ENCODE measurements at regions not wholly inside any gene's neighbourhood (a gene's known extent, or its start where the extent isn't known, plus 50 kb on each side); places are given as distances from the start of the nearest gene placed in this dataset.
"Not testable (repeated sequence)": the region's sequence is repeated elsewhere in the genome, so short reads cannot be mapped to it uniquely, and the experiment has no call there.

- no peak for DNase-seq
Observed at GRCh38 chr14:36465178-36465577, 54.9 kb downstream of the NKX2-1 start.

GRCh38 chr14:36462890-36463289 is 57.1 kb downstream of the NKX2-1 start:
- no peak for DNase-seq

- no peak for DNase-seq
Observed at GRCh38 chr14:36455241-36455627, 64.8 kb downstream of the NKX2-1 start.

DNA sequence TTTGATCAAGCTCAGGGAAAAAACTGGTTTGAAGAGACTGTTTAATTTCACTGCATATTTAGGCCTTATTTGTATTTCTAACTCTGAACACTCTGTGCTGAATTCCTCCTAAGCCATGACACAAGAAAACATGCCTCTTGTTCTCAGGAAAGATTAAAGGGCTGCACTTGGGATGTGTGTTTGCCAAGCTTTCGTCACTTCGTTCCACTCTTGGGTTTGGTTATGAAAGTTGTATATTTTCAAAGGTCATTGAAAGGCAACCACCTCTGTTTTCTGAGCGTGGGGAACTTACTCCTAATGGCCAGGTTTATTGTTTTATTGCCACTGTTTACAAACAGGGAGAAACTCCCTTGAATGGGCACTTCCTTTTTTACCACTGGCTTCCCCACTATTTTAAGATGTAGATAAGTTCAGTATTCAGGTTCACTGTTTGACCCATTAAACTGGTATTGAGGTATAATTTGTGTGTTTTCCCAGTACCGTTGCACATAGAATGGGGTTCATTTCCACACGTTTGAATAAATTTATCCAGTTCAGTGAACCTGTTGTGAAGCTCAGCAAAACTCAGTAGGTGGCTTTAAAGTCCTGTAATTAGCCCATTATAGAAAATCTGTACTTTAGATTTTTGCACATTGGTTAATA is 65.3 kb downstream of the NKX2-1 start:
- no peak for DNase-seq

- DNase-seq: no peak
Observed at GRCh38 chr14:36452860-36453259, 67.2 kb downstream of the NKX2-1 start.

GRCh38 chr14:36451310-36452065 is 68.5 kb downstream of the NKX2-1 start:
- peak; percentile 98 for DNase-seq

DNA sequence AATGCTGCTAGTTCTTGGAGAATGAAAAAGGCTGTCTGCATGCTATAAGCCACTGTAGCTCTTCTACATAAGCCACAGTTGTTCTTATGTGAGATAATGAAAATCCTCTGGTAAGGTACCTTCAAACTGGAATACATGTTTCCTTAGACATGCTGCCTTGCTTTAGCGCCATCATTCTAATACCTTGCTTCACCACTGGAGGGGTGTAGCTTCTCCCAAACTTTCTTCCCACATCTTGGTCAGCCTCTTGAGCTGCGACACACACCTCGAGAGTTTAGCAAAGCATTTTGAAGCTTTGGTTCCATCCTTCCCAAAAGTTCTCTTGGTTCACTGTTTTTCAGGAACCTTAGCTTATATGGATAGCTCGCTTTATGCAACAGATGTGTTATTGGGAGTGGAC is 69.5 kb downstream of the NKX2-1 start:
- no peak for DNase-seq

- no peak for DNase-seq
Observed at GRCh38 chr14:36449903-36450302, 70.1 kb downstream of the NKX2-1 start.

- DNase-seq: no peak
Observed at GRCh38 chr14:36443374-36443773, 76.7 kb downstream of the NKX2-1 start.

DNA sequence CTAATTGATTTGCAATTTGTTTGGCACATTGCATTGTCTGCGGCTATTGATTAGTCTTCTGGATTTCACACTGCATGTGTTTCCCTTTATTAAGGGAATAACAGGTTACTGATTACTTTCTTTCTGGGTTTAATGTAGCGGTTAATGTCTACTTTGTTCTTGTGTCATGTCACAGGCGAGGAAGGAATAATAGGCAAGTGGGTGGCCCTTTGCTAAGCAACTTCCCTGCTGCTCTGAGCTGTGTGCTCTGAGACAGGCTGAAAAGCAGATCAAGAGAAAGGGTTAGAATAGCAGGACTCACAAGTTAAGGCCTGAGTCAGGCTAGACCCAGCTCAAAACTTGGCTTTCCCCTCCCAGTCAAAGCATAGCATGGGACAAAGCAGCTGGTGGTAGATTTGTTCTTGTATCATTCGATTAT is 77.2 kb downstream of the NKX2-1 start:
- no peak for DNase-seq

DNA sequence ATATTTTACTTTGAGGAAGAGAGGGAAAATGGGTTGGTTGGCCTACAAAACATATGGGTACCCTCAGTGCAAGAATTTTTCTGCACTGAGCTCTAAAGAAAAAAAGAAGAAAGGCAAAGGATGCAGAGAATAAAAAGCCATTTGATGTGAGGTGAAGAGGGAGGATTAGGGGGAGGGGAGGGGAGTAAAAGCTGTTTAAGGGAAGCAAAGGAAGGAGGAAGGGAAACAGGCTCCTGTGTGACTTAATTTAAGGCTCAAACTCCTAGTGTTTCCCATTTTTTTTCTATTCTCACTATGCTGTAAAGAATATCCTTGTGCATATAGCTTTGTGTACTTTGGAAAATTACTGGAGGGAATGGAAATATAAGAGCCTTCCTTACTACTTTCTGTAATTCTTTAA is 78.7 kb downstream of the NKX2-1 start:
- no peak for DNase-seq

DNA sequence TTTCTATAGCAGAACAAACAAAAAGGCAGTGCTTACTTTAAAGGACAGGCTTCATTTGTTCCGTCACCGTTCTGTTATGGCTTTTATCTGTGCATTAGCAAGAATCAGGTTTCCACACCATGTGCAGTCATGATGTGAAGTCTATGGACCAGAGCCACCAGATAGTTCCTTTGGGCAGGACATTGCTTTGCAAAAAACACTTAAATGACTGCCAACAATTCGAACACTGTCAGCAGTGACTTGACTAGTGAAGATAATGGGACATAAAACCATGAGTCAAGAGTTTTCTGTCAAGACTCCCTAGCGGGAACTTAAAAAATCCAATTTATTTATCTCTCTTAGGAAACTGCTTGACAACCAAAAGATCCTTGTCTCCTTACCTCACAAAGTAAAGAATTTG is 80.3 kb downstream of the NKX2-1 start:
- peak; percentile 80 for DNase-seq

DNA sequence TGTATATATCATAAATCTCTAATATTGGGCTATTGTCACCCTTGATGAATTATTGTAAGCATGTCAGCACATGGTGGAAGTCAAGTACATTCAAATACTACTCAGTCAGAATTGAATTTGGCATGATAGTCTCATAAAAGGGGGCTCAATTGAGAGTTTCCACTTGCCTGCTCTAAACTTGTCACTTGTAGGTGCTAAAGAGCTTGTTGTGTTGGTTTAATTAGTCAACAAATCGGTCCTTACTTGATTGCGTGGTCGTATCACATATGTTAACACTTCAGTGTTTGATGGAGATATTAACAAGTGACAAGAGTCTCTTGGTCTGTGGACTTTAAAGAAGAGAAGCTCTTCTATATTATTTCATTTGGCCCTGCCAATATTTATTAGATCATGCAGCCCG is 81.1 kb downstream of the NKX2-1 start:
- peak; percentile 84 for DNase-seq

DNA sequence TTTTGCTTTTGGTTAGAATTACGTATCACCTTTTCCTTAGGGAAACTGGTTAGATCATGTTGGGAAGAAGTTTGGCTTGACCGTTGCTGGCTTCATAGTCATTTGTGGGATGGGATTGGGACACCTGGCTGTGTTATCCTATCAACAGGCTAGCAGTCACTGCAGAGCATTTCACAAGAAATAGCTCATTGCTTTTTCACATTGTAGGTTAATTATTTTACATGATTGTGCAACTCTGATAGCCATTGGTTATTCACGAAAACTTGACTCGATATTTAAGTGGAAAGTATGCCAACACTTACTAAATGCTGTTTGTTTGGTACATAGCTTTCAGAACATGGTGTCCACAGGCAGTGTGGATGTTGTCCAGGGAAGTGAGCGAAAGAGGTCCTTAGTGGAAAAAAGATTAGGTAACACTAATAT is 89.4 kb downstream of the NKX2-1 start:
- DNase-seq: no peak

DNA sequence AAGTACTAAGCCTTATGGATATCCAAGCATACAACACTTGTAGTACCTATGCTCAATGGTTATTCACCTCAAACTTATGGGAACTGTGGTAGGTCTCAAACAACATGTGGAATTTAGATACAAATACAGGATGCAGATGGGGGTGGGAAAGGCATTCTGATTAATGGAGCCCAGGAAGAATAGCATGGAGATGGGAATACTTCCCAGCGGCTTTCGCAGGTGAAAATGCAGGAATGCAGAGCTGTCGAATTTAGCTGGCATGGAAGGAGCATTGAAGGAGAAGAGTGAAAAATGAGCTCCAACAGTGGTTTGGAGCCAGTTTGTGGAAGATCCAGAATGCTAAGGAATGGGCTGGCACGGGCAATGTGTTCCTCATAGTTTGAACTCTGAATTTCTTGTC is 89.9 kb downstream of the NKX2-1 start:
- no peak for DNase-seq

DNA sequence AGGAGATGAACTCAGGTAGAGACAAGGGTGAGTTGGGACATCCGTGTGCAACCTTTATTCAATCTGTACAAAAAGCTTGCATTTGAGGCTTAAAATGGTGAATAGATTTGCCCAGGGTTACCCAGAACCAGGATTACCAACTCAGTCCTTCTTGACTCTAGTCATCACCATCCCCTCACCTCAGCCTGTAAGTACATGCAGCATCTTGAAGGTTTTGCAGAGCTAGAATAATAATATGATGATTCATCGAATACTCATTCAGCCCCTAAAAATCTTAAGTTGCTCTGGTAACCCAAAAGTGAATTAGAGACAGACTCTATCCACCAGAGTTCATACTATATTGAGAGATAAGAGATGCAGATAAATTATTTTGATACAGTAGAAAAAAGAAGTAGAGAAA is 90.3 kb downstream of the NKX2-1 start:
- no peak for DNase-seq

DNA sequence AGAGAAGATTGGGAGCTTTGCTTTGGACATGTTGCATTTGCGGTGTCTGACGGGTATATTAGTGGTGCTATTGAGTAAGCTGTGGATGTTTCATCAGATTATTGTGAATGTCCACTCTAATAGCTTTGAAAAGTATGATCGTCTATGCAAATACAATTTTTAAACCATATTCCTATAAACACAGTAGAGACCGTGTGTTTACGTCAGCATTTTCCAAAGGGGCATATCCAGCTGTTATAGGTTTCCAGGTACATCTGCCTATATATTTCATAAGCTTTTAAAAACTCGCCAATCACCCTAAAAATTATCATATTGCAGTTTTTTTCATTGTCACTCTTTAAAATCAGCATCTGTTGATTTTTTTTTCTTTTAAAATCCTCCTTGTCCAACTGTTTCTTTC is 91.7 kb downstream of the NKX2-1 start:
- DNase-seq: no peak

DNA sequence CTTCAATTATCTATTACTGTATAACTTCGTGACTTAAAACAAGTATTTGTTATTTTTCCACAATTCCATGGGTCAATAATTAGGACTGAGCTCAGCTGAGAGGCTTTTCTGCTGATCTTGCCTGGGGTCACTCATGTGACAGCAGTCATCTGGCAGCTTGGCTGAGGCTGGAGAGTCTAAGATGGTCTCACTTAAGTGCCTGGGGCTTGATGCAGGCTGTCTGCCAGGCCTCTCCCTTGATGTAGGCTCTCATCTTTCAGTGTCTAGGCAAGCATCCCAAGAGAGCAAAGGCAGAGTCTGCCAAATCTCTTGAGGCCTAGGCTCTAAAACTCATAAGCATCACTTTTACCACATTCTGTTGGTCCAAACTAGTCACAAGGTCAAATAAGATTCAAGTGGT is 93.2 kb downstream of the NKX2-1 start:
- peak; percentile 100 for DNase-seq

- DNase-seq: peak; percentile 89
Observed at GRCh38 chr14:36426113-36426512, 93.9 kb downstream of the NKX2-1 start.

- DNase-seq: peak; percentile 100
Observed at GRCh38 chr14:36424478-36425102, 95.4 kb downstream of the NKX2-1 start.

GRCh38 chr14:36423430-36423829 is 96.6 kb downstream of the NKX2-1 start:
- DNase-seq: no peak

GRCh38 chr14:36420149-36420687 is 99.8 kb upstream of the MBIP start:
- no peak for DNase-seq

DNA sequence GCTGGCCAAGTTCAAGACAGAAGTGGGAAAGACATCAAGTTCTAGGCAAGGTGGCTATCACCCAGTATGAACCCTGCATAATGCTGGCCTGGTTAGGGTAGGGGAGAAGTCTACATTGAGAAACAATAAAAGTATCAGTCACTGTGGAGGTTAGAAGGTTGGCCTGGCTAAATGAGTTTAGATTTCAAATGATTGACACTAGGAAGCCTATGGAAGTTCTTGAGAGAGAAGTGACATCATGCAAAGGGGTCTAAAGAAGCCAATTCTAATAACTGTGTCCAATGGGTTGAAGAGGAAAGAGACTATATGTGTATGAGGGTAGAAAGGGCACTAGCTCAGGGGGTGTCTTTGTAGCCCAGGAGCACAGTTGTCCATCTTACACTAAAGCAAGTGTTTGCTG is 98.5 kb upstream of the MBIP start:
- DNase-seq: no peak

- not testable (repeated sequence) for DNase-seq
Observed at GRCh38 chr14:36411951-36412350, 91.5 kb upstream of the MBIP start.

All from NCI-H2029 treated with DMSO at 0.1 percent for 48 hours (cell line).